AG04449 (cell line): ENCODE measurements at regions not wholly inside any gene's neighbourhood (a gene's known extent, or its start where the extent isn't known, plus 50 kb on each side); places are given as distances from the start of the nearest gene placed in this dataset.

Experiments
- CTCF ChIA-PET: fragments of 350-600 bp; formaldehyde crosslinking; extraction: SDS; loops from one replicate; lab custom pipeline; 2021; ENCODE audit warnings: antibody characterized with exemption; lab: Yijun Ruan, JAX
- POLR2A ChIA-PET: fragments of 400-600, 350-600 bp; formaldehyde crosslinking; extraction: SDS; loops from one replicate; lab custom pipeline; 2020; ENCODE audit warnings: antibody characterized with exemption, inconsistent platforms; lab: Yijun Ruan, JAX
- DNase-seq: peaks from one replicate; pipeline ENCODE4 v3.0.0-alpha.2; 2010; ENCODE audit warnings: low read depth, low spot score
- H3K4me3 ChIP-seq: 2 replicates; pipeline ENCODE4 v1.5.1; 2011; ENCODE audit warnings: low read depth, mild to moderate bottlenecking, control low read depth, low read length
- TF ChIP-seq, protein P1 (sequence below): IDR thresholded peaks from one replicate; pipeline ENCODE4 v1.5.1; 2011; ENCODE audit warnings: mild to moderate bottlenecking, moderate library complexity, low read length, control low read depth, inconsistent platforms; ENCODE audit not compliant: insufficient read depth; ENCODE audit errors: missing control alignments

- DNase-seq: no peak
- ChIA-PET POLR2A (no interaction called here), CTCF (no interaction called here)
- no peak overlapping the region for H3K4me3 ChIP-seq
- TF ChIP-seq, protein P1, sequence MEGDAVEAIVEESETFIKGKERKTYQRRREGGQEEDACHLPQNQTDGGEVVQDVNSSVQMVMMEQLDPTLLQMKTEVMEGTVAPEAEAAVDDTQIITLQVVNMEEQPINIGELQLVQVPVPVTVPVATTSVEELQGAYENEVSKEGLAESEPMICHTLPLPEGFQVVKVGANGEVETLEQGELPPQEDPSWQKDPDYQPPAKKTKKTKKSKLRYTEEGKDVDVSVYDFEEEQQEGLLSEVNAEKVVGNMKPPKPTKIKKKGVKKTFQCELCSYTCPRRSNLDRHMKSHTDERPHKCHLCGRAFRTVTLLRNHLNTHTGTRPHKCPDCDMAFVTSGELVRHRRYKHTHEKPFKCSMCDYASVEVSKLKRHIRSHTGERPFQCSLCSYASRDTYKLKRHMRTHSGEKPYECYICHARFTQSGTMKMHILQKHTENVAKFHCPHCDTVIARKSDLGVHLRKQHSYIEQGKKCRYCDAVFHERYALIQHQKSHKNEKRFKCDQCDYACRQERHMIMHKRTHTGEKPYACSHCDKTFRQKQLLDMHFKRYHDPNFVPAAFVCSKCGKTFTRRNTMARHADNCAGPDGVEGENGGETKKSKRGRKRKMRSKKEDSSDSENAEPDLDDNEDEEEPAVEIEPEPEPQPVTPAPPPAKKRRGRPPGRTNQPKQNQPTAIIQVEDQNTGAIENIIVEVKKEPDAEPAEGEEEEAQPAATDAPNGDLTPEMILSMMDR: no peak
Observed at GRCh38 chr2:167900435-167901114, 346.8 kb downstream of the STK39 start.

DNA sequence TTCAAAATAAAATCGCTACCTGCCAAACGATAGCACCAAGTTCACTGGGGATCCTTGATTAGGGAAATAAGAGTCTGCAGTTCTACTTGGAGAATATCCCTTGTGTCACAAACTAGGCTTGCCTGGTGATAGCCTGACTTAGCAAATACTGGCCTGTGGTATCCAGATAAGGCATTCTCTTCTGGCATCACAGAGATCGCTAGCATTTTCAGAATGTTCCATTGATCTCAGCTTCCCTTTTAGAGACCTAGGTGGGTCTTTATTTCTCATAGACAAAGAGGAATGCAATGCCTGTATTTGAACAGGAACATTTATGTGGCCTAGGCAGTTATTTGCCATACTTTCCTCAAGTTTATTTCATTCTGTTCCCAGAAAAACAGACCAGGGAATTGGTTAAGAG lies 349.1 kb downstream of the STK39 start:
- POLR2A ChIA-PET: no interaction called here
- H3K4me3 ChIP-seq: no peak overlapping the region
- DNase-seq: no peak
- CTCF ChIA-PET: no interaction called here
- TF ChIP-seq, protein P1: no peak

DNA sequence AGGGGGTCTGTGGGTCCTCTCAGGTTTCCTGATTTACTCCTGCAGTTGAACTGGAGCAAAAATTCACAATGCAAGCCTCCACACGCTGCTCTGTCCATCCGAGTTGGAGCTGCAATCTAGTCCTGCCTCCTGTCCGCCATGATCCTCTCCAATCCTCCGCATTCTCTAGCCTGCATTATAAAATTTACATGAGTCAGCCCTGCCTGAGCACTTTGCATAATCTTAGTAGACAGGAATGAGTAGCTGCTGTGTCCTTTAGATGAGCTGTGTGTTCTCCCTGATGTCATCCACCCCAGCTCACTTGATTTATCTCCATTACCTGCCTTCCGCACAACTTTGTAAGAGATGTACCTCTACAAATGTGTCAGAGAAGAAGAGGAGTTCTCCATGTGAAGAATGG lies 355.6 kb downstream of the STK39 start:
- no peak for DNase-seq
- H3K4me3 ChIP-seq: no peak overlapping the region
- ChIA-PET CTCF (no interaction called here), POLR2A (no interaction called here)
- TF ChIP-seq, protein P1: no peak

- POLR2A ChIA-PET: no interaction called here
- H3K4me3 ChIP-seq: no peak overlapping the region
- CTCF ChIA-PET: no interaction called here
- DNase-seq: no peak
- TF ChIP-seq, protein P1: no peak
Observed at GRCh38 chr2:167890739-167891138, 356.7 kb downstream of the STK39 start.

DNA sequence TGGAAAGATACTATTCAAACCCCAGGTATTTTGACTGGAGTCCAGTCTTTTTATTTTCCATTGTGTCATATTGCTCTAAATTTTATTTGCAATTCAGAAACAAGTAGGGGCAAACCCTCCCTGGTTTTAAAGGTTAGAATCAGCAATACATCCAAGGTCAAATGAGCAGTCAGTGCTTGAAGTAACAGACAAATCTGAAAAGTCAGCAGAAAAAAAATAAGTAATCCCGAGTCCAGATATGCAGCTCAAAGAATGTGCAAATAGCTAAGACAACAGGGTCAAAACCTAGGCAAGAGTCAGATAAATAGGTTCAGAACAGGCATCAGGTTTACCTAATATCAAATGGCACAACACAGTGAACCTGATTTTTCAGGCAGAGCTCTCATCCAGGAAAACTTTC lies 367.0 kb downstream of the STK39 start:
- POLR2A ChIA-PET: no interaction called here
- TF ChIP-seq, protein P1: no peak
- CTCF ChIA-PET: interaction anchor here (1.1 kb wide), 1 partner anchor 237 kb away, joined by 5 read pairs; no protein-coding TSS in a partner anchor
- no peak for DNase-seq
- no peak overlapping the region for H3K4me3 ChIP-seq

- ChIA-PET CTCF (interaction anchor here (1.1 kb wide), 1 partner anchor 243 kb away, joined by 5 read pairs; no protein-coding TSS in a partner anchor), POLR2A (no interaction called here)
- no peak overlapping the region for H3K4me3 ChIP-seq
- no peak for DNase-seq
- TF ChIP-seq, protein P1: no peak
Observed at GRCh38 chr2:167875529-167875928, 371.9 kb downstream of the STK39 start.
